ENCODE measurements at regions not wholly inside any gene's neighbourhood (a gene's known extent, or its start where the extent isn't known, plus 50 kb on each side); places are given as distances from the start of the nearest gene placed in this dataset.

GRCh38 chr1:55593298-55593697, 378.1 kb upstream of the USP24 start:
- TF ChIP-seq, protein P1, sequence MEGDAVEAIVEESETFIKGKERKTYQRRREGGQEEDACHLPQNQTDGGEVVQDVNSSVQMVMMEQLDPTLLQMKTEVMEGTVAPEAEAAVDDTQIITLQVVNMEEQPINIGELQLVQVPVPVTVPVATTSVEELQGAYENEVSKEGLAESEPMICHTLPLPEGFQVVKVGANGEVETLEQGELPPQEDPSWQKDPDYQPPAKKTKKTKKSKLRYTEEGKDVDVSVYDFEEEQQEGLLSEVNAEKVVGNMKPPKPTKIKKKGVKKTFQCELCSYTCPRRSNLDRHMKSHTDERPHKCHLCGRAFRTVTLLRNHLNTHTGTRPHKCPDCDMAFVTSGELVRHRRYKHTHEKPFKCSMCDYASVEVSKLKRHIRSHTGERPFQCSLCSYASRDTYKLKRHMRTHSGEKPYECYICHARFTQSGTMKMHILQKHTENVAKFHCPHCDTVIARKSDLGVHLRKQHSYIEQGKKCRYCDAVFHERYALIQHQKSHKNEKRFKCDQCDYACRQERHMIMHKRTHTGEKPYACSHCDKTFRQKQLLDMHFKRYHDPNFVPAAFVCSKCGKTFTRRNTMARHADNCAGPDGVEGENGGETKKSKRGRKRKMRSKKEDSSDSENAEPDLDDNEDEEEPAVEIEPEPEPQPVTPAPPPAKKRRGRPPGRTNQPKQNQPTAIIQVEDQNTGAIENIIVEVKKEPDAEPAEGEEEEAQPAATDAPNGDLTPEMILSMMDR (IDR thresholded peaks at IDR 0.05), result no peak
- TF ChIP-seq POLR2A (IDR thresholded peaks at IDR 0.05), result no peak

Data from testis (tissue), 2 donors.